H1 (cell line): ENCODE measurements at regions not wholly inside any gene's neighbourhood (a gene's known extent, or its start where the extent isn't known, plus 50 kb on each side); places are given as distances from the start of the nearest gene placed in this dataset.

Experiments used
- ASH2L ChIP-seq: fragments of 200-600, 300-600 bp; sonication (generic); IDR thresholded peaks from one replicate; pipeline ENCODE4 v1.7.1; 2017; ENCODE audit warnings: low read length
- EP300 ChIP-seq, 2 experiments: IDR thresholded peaks; 1 replicate in 1 of 2; 2 replicates in 1 of 2; pipeline ENCODE4 v1.6.1; 2011 to 2012; ENCODE audit warnings: low read depth in 2 of 2, low read length in 2 of 2, mild to moderate bottlenecking in 2 of 2, borderline replicate concordance in 1 of 2, inconsistent platforms in 1 of 2, moderate library complexity in 1 of 2
- GTF2F1 ChIP-seq: IDR thresholded peaks from 2 replicates; pipeline ENCODE4 v1.6.1; 2012; ENCODE audit warnings: low read depth, low read length, improper control_type of control experiment, borderline replicate concordance
- MAFK ChIP-seq: IDR thresholded peaks from 2 replicates; pipeline ENCODE4 v1.6.1; 2012; ENCODE audit warnings: low read depth, mild to moderate bottlenecking, improper control_type of control experiment, low read length
- NANOG ChIP-seq: IDR thresholded peaks from 2 replicates; pipeline ENCODE4 v1.6.1; 2011; ENCODE audit warnings: low read length, low read depth, mild to moderate bottlenecking, inconsistent platforms; ENCODE audit not compliant: insufficient read depth, poor library complexity, severe bottlenecking
- SP1 ChIP-seq: IDR thresholded peaks from 2 replicates; pipeline ENCODE4 v1.6.1; 2011; ENCODE audit warnings: low read depth, low read length

DNA sequence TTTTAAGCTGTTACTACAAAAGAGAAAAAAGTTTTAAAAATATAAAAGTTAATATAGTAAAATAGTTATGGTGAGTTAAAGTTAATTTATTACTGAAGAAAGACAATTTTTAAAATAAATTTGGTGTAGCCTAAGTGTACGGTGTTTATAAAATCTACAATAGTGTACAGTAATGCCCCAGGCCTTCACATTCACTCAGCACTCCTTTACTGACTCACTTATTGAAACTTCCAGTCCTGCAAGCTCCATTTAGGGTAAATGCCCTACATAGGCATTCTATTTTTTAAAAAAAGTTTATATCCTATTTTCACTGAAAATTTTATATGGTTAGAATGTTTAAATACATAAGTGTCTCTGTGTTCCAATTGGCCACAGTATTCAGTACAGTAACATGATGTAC lies 769.5 kb upstream of the NOVA1 start (continued):
- no peak for TF ChIP-seq ASH2L
- no peak for TF ChIP-seq SP1
- TF ChIP-seq MAFK = no peak
- TF ChIP-seq GTF2F1 = no peak
- TF ChIP-seq NANOG = no peak
- no peak for TF ChIP-seq EP300 (IDR thresholded peaks at IDR 0.05; ENCODE audit: borderline replicate concordance in 1 of 2, low read depth in 2 of 2, low read length in 2 of 2)
